GM12873 (cell line): ENCODE measurements at regions not wholly inside any gene's neighbourhood (a gene's known extent, or its start where the extent isn't known, plus 50 kb on each side); places are given as distances from the start of the nearest gene placed in this dataset.

Experiments used
- TF ChIP-seq, protein P1 (sequence below): IDR thresholded peaks from 2 replicates; pipeline ENCODE4 v1.5.1; 2012; ENCODE audit warnings: low read depth, mild to moderate bottlenecking, moderate library complexity, low read length, control low read depth; ENCODE audit not compliant: insufficient read depth; ENCODE audit errors: missing control alignments

DNA sequence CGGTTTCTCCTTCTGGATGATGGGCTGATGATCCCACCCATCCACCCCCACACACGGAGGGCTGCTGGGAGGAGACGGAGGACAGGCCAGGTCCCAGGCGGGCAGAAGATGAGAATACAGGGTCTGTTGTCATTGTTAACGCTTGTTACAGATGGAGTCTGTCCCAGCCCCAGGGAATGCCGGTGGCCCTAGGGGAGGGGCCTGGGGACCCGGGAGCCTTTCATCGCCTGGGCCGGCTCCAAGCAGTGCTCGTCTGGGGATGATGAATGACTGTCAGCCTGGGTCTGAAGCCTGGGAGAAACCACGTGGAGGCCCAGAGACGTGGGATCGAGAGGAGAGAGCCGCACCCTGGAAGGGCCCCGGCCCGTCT lies 69.2 kb downstream of the UNCX start:
- TF ChIP-seq, protein P1, sequence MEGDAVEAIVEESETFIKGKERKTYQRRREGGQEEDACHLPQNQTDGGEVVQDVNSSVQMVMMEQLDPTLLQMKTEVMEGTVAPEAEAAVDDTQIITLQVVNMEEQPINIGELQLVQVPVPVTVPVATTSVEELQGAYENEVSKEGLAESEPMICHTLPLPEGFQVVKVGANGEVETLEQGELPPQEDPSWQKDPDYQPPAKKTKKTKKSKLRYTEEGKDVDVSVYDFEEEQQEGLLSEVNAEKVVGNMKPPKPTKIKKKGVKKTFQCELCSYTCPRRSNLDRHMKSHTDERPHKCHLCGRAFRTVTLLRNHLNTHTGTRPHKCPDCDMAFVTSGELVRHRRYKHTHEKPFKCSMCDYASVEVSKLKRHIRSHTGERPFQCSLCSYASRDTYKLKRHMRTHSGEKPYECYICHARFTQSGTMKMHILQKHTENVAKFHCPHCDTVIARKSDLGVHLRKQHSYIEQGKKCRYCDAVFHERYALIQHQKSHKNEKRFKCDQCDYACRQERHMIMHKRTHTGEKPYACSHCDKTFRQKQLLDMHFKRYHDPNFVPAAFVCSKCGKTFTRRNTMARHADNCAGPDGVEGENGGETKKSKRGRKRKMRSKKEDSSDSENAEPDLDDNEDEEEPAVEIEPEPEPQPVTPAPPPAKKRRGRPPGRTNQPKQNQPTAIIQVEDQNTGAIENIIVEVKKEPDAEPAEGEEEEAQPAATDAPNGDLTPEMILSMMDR: no peak

DNA sequence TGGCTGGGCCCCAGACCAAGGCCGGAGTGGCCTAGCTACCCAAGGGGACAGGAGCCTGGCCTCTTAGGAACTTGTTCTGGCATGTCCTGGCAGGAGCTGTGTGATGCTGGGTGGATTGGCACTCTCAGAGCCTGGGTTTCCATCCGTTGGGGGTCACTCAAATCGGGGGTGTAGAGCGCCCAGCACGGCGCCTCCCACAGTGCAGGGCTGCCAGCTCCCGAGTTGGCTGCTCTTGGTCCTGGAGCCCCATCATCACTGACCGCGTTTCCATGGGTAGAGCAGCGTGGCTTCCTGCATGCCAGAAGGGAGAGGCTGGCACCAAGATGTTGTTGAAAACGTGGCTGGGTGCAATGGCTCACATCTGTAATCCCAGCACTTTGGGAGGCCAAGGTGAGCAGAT lies 70.3 kb downstream of the UNCX start:
- TF ChIP-seq, protein P1: no peak

- TF ChIP-seq, protein P1: no peak
Measured at GRCh38 chr7:1305873-1306272, 73.2 kb downstream of the UNCX start.

GRCh38 chr7:1307828-1308227 lies 75.2 kb downstream of the UNCX start:
- TF ChIP-seq, protein P1: no peak

DNA sequence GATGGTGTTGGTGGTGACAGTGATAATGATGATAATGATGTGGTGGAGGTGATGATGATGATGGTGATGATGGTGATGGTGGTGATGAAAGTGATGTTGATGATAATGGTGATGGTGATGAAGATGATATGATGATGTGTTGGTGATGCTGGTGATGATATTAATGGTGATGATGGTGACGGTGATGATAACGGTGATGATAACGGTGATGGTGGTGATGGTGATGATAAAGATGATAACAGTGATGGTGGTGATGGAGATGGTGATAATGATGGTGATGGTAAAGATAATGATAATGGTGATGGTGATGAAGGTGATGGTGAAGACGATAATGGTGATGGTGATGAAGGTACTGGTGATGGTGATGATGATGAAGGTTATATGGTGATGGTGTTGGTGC lies 76.6 kb downstream of the UNCX start:
- TF ChIP-seq, protein P1: no peak

- TF ChIP-seq, protein P1: no peak
Measured at GRCh38 chr7:1309996-1310395, 77.3 kb downstream of the UNCX start.

DNA sequence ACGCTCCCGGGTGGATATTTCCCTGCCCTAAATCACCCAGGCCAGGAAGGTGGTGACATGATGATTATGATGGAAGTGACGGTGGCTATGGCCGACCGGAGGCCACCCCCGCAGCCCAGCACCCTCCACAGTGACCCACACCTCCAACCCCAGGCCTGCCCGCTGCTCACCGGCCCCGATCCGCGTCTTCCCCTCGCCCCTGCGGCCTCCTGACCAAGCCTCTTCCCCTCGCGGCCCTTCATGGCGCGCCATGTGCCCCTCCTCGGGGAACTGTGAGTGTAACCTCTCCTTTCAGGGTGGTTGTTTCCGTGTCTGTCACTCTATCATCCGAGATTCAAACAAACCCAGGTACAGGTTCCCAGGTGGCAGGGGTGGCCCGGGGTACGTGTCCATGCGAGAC lies 78.3 kb downstream of the UNCX start:
- TF ChIP-seq, protein P1: no peak
